NCI-H1436 treated with DMSO at 0.1 percent for 48 hours (cell line): ENCODE measurements at regions not wholly inside any gene's neighbourhood (a gene's known extent, or its start where the extent isn't known, plus 50 kb on each side); places are given as distances from the start of the nearest gene placed in this dataset.
"Not testable (repeated sequence)": the region's sequence is repeated elsewhere in the genome, so short reads cannot be mapped to it uniquely, and the experiment has no call there.

Experiments
- DNase-seq: peaks from one replicate; lab custom pipeline; 2025; lab: John Stamatoyannopoulos, UW

DNA sequence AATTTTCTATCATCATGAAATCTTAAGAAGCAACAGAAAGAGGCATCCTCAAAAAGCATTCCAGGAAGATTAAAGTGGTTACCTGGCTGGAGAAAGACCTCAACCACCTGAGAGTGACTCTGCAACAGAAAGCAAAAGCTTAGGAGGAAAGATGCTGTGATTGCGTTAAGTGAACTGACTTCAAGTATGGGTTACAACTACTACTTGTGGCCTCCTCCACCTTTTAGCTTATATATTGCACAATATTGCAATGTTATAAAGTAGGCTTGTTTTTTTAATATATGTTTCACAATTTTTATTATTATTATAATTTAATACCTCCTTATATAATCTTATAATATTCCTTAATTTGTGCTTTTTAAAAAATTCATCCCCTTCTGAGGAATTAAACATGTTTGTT is 1407.5 kb downstream of the KCNT2 start:
- DNase-seq = no peak

- no peak for DNase-seq
These were observed 1411.1 kb downstream of the KCNT2 start for GRCh38 chr1:195197116-195197515.

DNA sequence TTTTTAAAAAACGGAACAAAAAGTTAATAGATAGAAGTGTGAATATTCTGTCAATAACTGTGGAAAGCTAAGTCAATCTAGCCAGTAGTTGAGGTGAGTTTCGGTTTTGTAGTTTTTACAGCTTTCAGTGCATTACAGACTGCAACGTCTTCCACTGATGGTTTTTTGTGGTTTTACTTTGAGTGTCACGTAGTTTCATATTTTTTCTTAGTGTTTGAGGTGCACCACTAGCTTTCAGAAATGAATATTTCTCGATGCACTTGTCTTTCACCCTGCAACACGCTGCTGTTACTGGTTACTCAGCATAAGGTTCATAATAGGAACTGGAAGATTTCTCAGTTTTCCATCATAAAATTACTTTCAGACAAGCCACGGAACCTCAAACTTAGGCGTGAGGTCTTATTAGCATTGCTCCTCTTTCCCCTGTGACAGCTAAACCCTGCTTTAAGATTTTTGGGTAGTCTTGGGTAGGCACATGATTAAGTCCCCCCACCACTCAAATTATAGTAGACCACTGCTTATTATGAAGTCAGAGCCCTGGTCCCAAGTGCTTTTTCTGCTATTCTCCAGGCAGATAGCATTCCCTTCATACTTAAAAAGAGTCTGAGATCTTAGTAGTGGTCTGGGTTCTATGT is 1412.7 kb downstream of the KCNT2 start:
- no peak for DNase-seq

DNA sequence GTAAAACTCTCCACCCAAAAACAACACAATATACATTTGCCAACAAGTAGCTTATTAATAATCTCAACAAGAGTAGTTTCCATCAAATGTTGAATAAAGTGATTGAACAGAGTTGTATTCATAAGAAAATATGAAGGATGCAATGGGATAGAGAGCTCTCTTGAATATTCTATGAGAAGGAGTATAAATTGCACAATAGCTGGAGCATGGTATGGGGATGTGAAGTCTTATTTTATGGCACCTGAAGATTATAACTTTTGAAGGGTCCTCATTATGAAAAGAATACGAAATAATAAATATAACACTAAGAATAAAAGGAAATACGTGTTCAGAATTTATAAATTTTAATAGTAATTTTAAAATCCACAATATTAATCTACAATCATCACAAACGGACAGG is 1415.1 kb downstream of the KCNT2 start:
- DNase-seq = no peak

DNA sequence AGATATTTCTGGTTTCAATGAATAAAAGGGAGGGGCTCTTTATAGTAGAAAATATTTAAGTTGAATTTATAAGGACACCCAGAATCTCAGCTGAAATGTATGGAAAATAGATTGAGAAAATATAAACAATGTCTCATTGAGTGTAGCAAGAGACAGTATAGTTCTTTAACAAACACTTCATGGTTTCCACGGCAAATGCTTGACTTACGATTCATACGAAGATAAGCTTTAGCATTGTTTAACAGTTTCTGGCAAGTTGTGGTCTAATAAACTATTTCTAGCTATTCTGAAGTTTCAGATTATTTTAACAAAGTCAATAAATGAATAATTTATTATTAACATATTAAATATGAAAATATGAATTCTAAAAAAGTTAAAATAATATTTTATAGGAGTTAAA is 1419.4 kb downstream of the KCNT2 start:
- no peak for DNase-seq

DNA sequence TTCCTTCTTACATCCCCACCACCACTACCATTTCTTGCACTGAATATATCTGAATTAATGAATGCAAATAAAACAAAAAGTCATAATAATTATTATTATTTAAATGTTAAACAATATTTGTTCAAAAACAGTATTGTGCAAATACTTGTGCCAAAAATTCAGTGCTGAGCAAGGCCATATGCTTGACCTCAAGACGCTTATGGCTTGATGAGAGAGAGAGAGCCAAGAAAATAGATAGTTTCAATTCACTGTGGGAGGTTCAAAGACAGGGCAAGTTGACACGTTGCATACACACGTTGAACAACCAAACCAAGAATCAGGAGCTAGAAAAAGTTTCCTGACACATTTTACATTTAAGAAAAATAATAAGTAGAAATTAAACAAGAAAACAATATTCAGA is 1421.7 kb downstream of the KCNT2 start:
- no peak for DNase-seq

GRCh38 chr1:195185736-195186135 is 1422.5 kb downstream of the KCNT2 start:
- no peak for DNase-seq

DNA sequence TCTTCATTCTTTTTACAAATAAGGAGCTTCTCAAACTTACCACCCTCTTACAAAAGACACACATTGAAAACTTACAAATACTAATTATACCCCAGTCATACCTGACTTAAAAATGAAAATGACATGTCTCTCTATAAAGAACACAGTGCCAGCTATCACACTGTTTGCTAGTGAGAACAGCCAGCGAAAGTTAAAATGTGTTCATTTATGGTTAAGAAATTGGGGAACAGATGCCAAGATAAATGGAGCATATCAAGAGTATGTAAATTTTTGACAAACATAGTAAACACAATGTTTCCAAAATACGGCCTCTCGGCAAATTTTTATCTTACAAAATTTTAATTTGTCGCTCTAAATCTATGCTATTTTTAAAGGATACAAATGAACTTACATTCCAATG is 1422.9 kb downstream of the KCNT2 start:
- DNase-seq = no peak

DNA sequence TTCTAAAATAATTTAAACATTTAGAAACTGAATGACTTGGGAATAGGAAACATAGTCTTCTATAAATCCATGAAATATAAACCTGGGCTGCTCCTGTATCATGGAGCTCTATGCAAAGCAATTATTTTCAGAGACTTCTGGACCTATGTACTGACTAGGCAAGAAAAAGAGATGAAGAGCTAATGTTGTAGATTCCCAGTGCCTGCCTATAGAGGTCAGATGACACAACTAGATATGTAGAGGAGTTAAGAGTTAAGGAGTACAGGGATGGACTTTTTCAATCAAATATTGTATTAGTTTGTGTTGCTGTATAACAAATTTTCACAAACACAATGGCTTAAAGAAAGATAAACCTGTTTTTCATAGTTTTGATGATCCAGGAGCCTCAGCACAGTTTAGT is 1434.5 kb downstream of the KCNT2 start:
- no peak for DNase-seq

DNA sequence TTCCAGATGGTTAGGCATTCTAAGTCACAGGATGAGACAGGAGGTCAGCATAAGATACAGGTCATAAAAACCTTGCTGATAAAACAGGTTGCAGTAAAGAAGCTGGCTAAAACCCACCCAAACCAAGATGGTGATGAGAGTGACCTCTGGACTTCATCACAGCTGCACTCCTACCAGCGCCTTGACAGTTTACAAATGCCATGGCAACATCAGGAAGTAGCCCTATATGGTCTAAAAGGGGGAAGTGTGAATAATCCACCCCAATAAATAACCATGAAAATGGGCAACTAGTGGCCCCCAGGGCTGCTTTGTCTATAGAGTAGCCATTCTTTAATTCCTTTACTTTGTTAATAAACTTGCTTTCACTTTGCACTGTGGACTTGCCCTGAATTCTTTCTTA is 1448.4 kb downstream of the KCNT2 start:
- DNase-seq = not testable (repeated sequence)

GRCh38 chr1:195158091-195158490 is 1450.1 kb downstream of the KCNT2 start:
- DNase-seq = no peak

DNA sequence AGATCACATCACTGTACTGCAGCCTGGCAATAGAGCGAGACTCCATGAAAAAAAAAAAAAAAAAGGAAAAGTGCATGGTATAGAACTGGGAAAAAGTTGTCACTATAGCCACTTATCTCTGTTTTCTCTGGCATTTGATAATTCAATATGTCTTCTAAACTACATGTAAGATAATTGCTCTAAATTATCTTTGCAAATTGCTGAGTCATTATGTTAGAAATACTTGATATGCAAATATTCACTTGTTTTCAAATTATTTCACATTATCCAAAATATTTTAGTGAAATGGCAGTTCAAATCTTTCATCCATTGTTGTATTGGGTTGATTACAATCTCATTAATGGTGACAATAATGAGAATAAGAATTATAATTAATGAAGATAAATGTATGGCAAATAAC is 1455.1 kb downstream of the KCNT2 start:
- no peak for DNase-seq

GRCh38 chr1:195150768-195151167 is 1457.5 kb downstream of the KCNT2 start:
- DNase-seq = no peak

- no peak for DNase-seq
These were observed 1466.9 kb downstream of the KCNT2 start for GRCh38 chr1:195141294-195141693.

- DNase-seq = no peak
These were observed 1477.6 kb downstream of the KCNT2 start for GRCh38 chr1:195130598-195130997.

- DNase-seq = no peak
These were observed 1485.7 kb downstream of the KCNT2 start for GRCh38 chr1:195122497-195122896.

- no peak for DNase-seq
These were observed 1494.8 kb downstream of the KCNT2 start for GRCh38 chr1:195113471-195113870.

- DNase-seq = no peak
These were observed 1502.5 kb downstream of the KCNT2 start for GRCh38 chr1:195105773-195106172.

- no peak for DNase-seq
These were observed 1503.0 kb downstream of the KCNT2 start for GRCh38 chr1:195105281-195105680.

GRCh38 chr1:195097316-195097715 is 1510.9 kb downstream of the KCNT2 start:
- DNase-seq = no peak

- DNase-seq = no peak
These were observed 1512.2 kb downstream of the KCNT2 start for GRCh38 chr1:195096051-195096521.

DNA sequence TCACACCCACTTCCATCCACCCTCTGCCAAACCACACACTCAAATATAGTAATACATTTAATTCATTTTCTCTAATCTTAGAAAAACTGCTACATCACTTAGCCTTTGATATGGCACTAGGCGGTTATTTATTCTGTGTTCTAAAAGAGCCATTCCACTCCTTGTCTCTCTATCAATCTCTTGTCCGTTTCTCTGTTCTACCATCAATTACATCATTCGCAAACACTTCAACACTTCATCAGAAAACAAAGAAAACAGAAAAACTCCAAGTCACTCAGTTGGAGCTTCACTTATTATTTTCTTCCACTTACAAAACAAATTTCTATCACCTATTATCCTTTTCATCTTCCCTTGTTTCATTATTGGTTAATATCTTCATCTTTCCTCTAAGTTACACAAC is 1523.0 kb downstream of the KCNT2 start:
- DNase-seq = no peak

DNA sequence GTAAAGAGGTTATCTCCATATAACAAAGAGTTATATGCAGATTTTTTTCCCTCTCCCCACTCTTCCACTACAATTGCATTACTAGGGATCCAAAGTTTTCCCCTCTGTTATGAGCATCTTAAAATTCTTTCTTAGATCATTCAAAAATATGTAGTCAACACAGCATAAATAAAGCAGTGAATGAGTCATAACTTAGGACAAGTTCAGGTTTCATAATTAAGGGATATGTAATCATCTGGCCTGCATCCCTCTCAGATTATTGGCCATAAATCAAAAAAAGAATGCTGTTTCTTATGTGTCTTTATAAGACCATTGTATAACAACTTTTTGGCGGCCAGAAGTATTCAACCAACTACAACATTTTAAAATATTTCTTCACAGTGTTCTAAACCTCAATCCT is 1526.1 kb downstream of the KCNT2 start:
- DNase-seq = no peak

- DNase-seq = no peak
These were observed 1531.6 kb downstream of the KCNT2 start for GRCh38 chr1:195076682-195077081.

DNA sequence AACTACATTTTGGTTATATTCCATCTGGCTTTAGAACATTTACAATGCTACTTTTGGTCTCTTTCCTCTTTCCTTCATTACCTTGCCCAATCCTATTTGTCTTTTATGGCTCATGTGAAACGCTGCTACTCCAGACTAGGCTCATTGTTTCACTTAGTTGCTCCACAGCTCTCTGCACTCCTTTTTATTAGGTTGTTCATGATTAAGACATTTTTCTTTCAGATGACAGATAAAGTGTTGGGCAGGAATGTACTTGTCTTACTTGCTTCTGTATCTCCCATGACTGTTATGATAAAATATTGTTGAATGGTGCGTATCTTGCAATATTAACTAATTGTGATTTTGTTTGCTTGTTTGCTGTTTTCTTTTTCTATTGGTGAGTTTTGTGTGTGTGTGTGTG is 1532.3 kb downstream of the KCNT2 start:
- DNase-seq = no peak
